ENCODE measurements at regions not wholly inside any gene's neighbourhood (a gene's known extent, or its start where the extent isn't known, plus 50 kb on each side); places are given as distances from the start of the nearest gene placed in this dataset.
"Not testable (repeated sequence)": the region's sequence is repeated elsewhere in the genome, so short reads cannot be mapped to it uniquely, and the experiment has no call there.

DNA sequence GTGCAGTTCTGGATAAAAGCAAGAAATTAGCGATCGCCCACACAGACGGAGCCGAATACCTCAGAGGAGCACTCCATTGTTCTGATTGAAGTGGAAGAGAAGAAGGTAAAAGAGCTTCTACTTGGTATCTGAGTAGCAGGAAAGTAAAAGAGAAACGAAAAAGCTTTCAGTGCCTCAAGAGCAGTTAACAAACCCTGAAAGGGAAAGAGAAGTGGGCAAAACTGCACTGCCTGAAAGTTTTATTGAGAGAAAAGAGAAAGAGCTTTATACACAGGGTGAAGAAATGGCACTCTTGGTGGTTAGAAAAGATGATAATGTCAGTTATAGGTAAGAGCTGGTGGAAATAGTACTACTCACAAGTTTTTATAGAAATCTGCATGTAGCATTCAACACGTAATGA lies 192.8 kb downstream of the CDCA7 start:
- no peak for DNase-seq

DNA sequence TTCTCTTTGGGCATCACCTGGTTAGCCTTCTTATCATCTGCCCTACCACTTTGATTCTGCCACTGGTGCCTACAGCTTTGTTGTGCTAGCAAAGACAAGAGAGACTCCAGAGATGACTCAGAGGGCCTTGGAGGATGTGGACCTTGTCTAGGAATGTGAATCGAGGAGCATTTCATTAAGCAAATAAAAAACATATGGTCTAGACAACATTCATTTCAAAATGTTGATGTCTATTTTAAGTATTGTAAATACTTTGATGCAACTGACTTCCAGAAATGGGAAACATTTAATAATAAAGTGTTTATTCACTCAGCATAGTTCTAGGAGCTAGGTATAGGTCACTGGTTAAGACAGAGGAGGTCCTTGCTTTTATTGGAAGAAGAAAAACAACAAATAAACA lies 195.5 kb downstream of the CDCA7 start:
- DNase-seq, result no peak

DNA sequence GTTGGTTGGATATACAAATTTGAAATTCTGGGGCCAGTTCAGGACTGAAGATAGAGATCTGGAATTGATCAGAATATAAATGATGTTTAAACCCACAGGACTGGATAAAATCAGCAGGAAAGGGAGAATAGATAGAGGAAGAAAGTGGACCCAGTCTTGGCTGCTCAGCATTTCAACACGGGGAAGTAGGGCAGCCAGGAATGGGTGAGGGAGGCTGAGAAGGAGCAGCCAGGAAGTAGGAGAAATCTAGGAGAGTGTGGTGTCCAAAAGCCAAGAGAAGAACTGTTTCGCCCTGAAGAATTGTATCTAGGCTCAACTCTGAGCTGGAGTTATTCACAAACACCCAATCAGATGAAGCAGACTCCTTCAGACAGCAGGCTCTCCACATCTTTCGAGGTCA lies 197.9 kb downstream of the CDCA7 start:
- no peak for DNase-seq

DNA sequence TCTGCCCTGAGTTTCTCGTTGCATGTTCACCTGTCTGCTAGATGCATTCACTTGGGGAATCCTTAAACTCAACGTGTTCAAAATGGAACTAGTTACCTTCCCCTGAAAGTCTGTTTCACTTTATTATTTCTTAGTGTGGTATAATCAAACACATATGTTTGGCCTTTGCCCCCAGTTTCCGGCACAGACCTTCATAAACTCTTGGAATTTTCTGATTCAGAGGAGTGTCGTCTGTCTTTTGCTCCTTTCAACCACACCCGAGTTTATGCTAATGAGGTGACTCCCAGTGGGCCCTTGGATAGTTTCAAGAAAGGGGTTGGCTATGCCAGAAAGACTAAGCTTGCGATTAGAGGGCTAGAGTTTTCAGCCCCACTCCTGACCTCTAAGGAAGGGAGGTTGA lies 198.9 kb downstream of the CDCA7 start:
- no peak for DNase-seq

DNA sequence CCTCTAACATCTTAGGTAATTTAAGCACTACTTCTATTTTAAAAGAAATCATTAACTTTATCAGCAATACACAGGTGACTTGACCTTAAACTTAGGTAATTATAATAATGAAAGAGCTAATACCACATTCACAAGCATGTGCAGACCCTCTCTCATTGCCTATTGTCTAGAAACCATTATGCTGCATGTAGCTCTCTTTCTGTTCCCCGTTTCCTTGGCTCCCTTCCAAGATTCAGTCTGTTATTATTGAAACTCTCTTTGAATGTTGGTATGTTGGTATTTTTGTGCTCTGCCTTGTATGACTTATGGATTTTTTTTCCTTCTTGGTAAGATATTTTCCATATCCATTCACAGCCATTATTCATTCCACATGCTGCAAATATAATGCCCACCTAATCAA lies 201.2 kb downstream of the CDCA7 start:
- DNase-seq, result peak; percentile 42

DNA sequence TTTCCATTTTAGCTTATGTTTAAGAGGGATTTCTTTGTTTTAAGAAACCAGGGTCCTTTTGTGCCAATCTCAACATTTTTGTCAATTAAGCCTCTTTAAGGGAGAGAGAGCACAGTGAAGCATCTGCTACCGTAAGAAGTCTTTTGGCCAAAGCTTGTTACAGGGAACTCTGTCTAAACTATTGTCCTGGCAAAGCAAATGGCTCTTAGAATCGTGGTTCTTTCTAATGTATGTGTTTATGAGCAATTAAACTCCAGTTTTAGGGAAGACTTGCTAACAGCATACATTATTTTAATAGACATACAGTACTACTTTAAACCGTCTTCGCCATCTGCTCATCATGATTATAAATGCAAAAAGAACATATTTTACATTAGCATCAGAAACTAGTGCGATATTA lies 202.1 kb downstream of the CDCA7 start:
- no peak for DNase-seq

DNA sequence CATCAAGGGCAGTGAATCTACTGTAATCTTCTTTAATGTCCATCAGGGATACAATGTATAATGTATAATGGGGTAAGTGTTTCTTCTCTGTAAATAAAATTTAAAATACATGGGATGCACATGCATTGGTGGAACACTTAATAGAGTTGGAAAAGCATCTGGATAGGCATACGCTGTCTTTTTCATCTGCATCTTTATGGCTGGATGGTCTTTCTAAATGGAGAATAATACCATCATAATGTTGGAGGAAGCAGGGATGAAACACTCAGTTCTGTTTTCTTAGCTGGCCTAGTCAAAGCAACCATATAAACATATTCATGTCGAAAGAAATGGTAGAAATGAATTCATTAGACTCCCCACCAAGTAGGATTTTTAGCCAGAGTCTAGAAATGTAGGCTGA lies 202.8 kb downstream of the CDCA7 start:
- DNase-seq, result no peak

DNA sequence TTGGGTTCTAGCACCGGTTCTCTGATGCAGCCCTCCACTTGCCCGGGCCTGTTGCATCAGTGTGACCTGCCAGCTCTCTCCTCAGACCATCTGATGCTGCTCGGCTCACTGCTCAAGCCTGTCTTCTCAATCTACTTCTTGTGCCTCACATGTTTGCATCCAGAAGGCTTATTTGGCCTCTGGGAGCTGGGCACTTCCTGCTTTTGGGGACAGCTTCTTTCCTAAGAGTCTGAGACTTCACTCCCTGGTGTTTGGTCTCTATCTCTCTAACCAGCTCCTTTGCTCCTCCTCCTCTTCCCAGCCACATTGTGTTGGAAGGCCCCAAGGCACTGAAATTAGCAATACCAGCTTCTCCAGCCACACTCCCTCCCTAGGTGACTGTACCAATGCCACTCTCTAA lies 212.8 kb downstream of the CDCA7 start:
- no peak for DNase-seq

DNA sequence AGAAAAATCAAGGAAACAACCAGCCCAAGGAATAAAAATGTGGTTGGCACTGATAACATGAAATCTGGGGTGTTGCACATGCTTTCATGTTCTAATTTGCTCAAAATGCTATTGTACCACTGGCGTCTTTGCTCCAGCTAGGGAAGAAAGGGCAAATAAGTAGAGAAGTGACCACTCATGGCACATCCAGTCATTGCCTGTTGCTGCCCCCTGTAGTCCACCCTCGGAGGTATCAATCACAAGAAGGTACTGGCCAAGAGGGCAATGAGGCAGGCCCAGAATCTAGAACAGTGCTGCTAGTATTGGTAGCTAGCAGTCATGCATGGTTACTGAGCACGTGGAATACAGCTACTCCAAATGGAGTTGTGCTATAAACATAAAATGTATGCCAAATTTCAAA lies 213.4 kb downstream of the CDCA7 start:
- DNase-seq, result no peak

DNA sequence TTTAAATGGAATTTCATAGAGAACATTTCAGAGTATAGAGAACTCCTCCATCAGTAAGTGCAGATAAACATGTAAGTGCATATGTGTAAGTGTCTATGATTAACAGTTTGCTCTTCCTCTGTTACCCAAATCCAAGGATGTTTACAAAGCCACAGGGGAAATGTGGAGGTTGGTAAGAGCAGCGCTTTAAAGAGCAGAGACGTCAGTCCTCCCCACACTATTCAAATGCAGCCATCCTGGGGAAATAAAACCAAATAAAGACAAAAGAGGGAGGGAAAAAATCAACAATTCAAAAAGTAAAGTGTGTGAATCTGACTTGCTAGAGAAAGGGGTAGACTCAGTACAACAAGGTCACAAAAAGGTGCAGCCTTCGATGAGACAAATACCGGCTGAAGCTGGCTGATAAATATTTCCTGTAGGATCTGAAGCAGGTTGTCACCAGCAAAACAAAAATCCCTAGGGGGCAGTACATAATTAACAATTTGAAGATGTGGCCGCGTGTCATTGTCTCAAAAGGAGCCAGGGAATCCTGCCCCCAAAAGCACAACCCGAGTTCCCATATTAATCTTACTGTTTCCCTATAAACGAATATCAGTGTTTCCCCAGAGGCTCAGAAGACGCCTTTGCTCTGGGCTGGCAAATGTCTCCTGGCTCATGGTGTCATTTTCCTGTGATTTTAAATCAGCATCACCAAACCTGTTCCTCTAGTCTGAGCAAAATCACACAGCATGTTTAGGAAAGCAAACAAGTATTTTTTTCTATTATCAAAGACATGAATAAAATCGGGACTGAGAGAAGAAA lies 216.5 kb downstream of the CDCA7 start:
- peak; percentile 45 for DNase-seq

DNA sequence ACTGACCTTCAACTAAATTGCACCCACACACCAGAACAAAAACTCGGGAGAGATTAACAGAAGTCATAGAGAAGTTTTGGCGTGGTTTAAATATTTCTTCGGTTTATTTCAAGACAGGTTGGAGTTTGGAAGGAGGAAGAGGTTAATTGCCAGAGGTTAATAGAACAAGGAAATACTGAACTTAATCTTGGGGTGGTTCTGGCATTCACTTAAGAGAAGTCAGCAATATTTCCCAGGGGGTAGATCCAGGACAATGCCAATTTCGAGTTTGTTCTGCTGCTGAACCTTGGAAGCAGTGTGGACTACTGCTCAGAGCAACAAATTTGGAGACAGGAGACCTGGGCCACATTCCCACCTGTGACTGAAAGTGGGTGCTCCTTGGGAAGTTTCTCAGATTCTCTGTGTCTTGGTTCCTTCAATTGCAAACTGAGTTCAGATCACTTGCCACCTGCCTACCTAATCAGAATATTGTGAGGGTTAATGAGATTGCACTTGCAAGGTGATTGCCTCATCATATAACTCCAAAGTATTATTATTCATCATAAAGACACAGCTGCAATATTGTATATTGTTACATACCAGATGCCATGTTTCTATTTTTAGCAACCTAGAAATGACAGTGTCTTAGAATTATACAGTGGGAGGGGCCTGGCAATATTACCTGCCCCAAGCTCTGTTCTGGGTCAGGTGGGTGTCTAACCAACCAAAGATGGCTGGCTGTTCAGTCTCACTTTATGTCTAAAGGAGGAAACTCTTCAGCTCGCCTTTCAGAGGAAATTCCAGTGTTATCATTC lies 217.4 kb downstream of the CDCA7 start:
- DNase-seq, result no peak

DNA sequence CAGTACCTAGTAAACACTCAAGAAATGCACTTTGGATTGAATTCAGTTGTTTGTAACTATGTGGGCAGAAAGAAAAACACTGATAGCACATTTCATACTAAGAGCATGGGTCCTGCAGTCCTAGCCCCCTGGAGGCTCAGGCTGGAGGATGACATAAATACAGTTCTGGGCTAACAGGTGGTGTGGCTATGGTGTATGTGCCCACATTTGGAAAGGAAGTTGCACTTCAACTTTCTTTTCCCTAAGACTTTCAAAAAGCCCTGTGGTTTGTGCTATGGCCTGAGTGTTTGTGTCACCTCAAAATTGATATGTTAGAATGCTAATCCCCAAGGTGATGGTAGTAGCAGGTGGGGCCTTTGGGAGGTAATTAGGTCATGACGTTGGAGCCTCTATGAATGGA lies 218.2 kb downstream of the CDCA7 start:
- no peak for DNase-seq

DNA sequence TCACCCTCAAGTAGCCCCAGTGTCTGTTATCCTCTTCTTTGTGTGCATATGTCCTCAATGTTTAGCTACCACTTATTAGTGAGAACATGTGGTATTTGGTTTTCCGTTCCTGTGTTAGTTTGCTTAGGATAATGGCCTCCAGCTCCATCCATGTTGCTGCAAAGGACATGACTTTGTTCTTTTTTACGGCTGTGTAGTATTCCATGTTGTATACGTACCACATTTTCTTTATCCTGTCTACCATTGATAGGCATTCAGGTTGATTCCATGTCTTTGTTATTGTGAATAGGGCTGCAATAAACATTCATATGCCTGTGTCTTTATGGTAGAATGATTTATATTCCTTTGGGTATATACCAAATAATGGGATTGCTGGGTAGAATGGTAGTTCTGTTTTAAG lies 219.1 kb downstream of the CDCA7 start:
- DNase-seq, result not testable (repeated sequence)

DNA sequence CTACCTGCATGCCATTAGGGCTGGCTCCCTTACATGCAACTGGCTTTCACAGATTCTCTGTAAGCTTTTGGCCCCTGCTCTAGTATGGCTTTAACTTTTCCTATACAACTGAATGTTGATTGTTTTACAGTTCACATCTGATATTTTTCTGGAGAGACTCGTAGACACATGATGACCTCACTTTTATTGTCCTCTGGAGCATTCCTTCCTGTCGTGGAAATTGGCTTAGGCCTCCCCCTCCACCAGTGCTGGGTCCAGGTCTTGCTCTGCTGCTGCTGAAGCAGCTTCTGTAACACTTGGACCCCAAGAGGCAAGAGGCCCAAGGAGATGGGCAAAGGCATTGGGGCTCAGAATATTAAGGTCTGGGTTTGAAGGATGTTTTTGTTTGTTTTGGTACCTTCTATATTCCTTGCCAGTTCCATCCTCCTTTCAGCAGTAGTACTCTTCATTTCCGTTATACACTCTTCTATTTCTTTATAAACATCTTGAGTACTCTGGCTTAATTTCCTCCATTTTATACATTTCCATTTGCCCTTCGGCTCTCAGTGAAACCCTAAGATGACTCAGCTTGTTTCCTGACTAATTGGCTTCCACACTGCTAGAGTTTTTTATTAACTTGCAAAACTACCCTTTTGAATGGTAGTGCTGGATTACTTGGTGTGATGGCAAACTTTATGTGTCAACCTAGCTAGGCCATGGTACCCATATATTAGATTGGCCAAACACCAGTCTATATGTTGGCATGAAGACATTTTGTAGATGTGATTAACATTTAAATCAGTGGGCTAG lies 219.8 kb downstream of the CDCA7 start:
- DNase-seq, result no peak

DNA sequence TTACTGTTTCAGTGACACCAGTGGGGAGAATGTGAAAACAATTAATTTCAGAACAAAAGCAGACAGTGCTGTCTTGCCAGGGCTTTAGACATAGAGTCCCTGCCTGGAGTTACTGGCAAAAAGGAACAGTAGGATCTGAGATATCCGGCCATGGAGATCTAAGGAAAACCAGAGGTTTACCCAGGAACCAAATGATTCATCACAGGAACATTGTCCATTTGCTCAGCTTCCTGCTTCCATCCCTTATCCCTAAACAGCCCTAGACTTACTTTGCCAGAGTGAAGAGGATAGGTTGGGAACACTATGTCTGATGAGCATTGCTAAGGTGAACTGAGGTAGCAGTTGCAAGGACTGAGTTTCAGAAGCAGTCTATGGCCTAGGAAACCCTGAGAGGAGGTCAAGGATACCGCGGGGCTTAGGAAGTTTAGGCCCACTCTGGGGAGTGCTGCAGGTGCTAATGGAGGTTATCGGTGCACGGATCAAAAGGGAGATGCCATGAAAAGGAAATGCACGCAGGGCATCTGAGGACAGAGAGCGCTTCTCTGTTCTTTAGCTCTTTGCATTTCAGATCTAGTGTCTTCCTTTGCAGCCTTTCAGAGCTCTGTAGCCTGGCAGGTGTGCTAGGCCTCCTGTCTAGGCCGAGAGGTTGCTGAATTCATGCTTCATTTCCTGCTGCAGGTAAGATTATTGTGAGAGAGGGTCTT lies 223.9 kb downstream of the CDCA7 start:
- no peak for DNase-seq

DNA sequence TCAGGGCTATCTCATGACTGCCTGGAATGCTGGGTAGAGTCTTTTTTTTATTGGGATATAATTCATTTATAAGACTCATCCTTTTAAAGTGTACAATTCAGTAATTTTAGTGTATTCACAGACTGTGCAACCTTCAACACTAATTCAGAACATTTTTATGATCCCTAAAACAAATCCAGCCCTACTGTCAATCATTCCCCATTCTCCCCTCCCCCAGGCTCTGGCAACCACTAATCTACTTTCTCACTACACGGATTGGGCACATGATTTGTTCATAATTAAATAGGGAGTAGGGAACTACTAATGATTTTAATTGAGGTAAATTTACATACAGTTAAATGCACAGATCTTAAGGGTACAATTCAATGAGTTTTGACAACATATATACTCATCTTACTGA lies 225.7 kb downstream of the CDCA7 start:
- no peak for DNase-seq

DNA sequence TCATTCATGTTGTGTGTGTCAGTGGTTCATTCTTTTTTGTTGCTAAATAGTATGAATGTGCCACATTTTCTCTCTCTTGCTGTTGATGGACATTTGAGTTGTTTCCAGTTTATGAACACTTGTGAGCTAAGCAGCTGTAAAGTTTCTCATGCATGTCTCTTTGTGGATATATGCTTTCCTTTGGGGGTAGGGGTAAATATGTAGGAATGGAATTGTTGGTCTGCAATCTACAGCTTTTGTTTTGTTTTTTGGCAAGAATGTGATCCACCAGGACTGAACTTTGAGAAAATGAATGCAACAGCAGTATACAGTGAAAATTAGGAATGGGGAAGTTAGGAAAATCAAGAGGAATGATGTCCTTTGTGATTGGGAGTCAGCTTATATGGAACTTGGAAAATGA lies 226.3 kb downstream of the CDCA7 start:
- DNase-seq, result no peak

DNA sequence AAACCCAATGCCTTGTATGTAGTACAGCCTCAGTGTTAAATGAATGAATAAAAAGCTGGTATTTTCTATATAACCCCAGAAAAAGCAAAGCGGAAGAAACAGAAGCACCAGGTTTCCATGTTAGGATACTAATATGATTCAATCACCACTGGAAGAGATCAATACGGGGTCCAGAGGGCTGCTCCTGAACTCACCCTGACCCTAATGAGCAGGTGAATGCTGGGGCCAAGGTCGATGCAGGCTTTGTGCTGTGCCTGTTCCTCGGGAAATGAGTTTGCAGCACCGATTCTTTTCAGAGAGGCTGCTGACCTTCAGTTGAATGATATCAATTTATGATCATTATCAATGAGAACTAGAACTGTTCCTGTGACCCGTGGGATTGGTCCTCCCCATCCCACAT lies 228.5 kb downstream of the CDCA7 start:
- no peak for DNase-seq

DNA sequence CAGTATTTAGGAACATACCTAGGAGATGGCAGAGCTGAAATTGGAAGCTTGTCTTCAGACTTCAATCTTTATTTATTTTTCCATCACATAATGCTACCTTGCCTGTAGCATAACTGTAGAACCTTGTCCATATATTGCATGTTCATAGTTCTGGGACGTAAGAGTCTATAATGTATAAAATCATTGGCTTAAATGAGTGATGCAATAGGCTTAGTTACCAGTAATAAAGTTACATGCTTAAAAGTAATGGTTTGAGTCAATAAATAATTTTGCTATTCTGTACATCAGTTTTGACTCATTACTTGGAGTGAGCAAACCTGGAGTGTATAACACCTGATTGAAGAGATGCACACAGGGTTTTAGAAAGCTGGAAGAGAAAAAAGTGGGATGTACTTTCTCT lies 229.3 kb downstream of the CDCA7 start:
- no peak for DNase-seq

DNA sequence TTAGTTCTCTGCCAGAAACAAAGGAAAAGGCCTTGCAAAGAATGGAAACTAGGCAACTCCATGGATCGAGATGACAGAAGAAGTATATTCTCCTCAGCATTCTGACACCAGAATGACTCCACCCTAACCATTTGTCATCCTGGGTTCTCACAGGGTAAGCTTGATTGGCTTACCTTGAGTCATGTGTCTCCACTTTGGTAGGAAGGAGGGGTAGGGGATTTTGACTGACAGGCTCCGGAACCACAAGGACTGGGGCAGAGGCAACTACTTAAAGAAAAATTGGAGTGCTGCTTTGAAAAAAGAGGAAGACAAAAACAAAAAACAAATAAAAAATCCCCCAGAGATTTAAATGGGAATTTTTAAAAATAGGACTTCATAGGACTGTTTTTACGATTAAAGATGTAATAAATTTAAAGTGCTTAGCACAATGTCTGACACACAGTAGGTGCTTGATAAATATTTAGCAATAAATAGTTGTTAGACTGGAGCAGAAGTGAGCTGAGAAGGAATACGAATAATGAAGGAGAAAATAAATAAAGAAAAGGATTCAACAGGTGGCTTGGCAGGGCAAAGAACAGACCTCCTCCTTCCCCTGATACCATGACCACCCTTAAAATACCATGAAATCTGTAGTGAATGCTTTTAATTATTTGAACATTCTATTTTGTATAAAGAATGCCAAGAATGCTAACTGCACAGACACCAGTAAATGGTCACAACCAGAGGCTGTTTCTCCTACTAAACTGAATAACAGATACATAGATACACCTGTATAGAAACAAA lies 230.2 kb downstream of the CDCA7 start:
- DNase-seq, result no peak

DNA sequence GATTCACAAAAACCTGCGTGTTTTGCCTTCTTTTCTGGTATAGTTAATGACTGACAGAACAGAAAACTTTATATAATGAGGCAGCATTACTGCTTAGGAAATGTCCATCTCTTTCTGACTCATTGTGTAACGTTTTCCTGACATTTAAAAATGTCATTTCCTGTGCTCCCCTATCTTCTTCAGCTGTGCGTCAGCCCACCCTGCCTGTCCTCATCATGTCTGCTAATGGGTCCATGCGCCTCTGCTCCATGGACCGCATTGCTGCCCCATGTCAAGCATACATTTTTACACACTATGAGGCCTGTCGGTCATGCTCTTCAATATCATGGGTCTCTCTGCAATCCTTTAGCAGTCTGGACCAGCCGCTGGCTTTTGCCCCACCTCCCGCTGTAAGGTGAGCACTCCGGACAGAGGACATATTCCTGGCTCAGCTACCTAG lies 234.3 kb downstream of the CDCA7 start:
- no peak for DNase-seq
